ENCODE measurements at regions not wholly inside any gene's neighbourhood (a gene's known extent, or its start where the extent isn't known, plus 50 kb on each side); places are given as distances from the start of the nearest gene placed in this dataset.

DNA sequence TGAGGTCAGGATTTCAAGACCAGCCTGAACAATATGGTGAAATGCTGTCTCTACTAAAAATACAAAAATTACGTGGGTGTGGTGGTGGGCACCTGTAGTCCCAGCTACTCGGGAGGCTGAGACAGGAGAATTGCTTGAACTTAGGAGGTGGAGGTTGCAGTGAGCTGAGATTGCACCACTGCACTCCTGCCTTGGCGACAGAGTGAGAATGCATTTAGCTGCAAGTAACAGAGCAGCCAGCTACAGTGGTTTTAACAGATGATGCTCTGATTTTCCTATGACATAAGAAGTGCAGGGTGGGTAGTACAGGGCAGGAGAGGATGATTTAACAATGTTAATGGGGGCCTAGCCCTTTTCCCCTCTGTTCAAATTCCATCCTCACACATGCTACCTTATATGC is 267.9 kb downstream of the RPLP1 start:
- H3K36me3 ChIP-seq, result no peaks in the 10 kb centered on the region
- H3K4me3 ChIP-seq, result no peak overlapping the region
- TF ChIP-seq, protein P1, sequence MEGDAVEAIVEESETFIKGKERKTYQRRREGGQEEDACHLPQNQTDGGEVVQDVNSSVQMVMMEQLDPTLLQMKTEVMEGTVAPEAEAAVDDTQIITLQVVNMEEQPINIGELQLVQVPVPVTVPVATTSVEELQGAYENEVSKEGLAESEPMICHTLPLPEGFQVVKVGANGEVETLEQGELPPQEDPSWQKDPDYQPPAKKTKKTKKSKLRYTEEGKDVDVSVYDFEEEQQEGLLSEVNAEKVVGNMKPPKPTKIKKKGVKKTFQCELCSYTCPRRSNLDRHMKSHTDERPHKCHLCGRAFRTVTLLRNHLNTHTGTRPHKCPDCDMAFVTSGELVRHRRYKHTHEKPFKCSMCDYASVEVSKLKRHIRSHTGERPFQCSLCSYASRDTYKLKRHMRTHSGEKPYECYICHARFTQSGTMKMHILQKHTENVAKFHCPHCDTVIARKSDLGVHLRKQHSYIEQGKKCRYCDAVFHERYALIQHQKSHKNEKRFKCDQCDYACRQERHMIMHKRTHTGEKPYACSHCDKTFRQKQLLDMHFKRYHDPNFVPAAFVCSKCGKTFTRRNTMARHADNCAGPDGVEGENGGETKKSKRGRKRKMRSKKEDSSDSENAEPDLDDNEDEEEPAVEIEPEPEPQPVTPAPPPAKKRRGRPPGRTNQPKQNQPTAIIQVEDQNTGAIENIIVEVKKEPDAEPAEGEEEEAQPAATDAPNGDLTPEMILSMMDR (IDR thresholded peaks at IDR 0.05), result no peak
- H3K27me3 ChIP-seq, result no peaks in the 10 kb centered on the region
- no peaks in the 10 kb centered on the region for H3K9me3 ChIP-seq
- intact Hi-C loops (cut with DNase I; ENCODE audit: low total_unique reads), result loop anchor here (10.0 kb wide), 2 partner anchors 644 to 764 kb away; no protein-coding TSS in a partner anchor
- no peaks in the 10 kb centered on the region for H3K4me1 ChIP-seq
- DNase-seq, result no peak
- H3K27ac ChIP-seq, result no peak overlapping the region

DNA sequence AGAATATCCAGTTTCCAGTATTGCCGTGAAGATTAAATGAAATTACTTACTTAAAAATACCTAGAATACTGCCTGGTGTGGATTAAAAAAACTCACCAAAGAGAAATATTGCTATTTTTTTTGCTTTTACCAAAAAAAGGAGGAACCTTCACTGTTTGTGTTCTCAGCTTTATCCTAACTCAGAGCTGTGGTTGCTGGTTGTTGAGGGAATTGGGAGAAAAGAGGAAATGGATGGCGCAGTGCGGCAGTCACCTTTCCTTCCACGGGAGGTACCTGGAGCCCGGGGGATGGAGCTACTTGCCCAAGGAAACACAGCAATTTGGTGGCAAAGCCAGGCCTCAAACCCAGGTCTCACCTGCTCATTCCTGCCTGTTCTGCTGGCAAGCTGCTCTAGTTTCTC is 270.3 kb downstream of the RPLP1 start:
- H3K4me3 ChIP-seq, result no peak overlapping the region
- no peak overlapping the region for H3K27ac ChIP-seq
- intact Hi-C loops (cut with DNase I; ENCODE audit: low total_unique reads), result loop anchor here (10.0 kb wide), 2 partner anchors 642 to 762 kb away; no protein-coding TSS in a partner anchor
- no peaks in the 10 kb centered on the region for H3K36me3 ChIP-seq
- no peaks in the 10 kb centered on the region for H3K27me3 ChIP-seq
- TF ChIP-seq, protein P1 (IDR thresholded peaks at IDR 0.05), result no peak
- no peak for DNase-seq
- H3K4me1 ChIP-seq, result no peaks in the 10 kb centered on the region
- H3K9me3 ChIP-seq, result no peaks in the 10 kb centered on the region

DNA sequence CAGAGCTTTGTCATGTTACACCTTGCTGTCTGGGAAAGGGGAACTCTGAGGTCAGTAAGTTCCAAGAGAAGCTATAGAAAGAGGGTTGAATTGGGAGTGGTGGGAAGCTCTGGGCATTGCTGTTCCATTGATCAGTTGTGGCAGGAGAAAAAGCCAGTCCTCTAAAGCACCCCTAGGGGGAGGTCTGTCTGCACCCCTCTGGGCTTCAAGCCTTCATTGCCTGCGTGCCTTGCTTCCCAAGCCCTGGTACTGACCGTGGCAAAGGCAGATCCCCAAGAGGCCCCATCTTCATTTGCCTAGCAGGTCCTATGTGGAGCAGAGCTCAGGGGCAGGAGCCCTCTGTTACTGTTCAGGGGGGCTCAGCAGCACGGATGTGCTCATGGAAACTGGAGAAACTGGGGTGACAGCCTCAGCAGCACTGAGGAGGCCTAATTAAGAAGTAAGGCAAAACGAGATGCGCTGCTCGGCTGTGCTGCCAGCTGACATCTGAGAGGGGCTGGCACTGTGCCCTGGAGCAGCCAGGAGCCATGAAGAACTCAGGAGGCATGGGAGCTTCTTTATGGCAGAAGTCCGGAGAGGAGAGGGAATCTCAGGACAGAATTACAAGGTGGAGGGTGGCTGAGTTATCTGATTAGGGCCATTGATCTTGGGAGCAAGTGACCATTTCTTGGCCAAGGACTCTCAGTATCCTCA is 270.9 kb downstream of the RPLP1 start:
- no peaks in the 10 kb centered on the region for H3K36me3 ChIP-seq
- no peaks in the 10 kb centered on the region for H3K27me3 ChIP-seq
- intact Hi-C loops (cut with DNase I; ENCODE audit: low total_unique reads), result loop anchor here (10.0 kb wide), 2 partner anchors 641 to 761 kb away; no protein-coding TSS in a partner anchor
- H3K9me3 ChIP-seq, result no peaks in the 10 kb centered on the region
- no peaks in the 10 kb centered on the region for H3K4me1 ChIP-seq
- H3K4me3 ChIP-seq, result no peak overlapping the region
- no peak overlapping the region for H3K27ac ChIP-seq
- TF ChIP-seq, protein P1 (IDR thresholded peaks at IDR 0.05), result no peak
- no peak for DNase-seq

DNA sequence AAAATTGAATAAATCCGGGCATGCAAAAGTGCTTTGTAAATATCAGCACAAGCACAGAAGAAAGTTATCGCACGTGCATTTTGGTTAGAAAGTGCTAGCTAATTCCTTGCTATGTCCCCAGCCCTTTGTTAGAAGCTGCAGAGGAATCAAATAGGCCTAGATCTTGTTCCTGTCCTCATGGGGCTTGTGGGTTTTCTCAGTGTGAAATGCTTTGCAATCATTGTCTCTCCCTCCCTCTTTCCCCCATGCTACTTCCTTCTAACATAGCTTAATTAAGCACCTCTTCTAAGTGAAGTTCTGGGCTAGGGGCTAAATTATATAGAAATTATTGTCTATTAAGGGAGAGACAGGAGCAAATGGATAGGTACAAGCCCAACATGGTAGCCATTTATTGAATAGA is 271.7 kb downstream of the RPLP1 start:
- DNase-seq, result no peak
- intact Hi-C loops (cut with DNase I; ENCODE audit: low total_unique reads), result loop anchor here (10.0 kb wide), 2 partner anchors 640 to 760 kb away; no protein-coding TSS in a partner anchor
- H3K4me1 ChIP-seq, result no peaks in the 10 kb centered on the region
- H3K36me3 ChIP-seq, result no peaks in the 10 kb centered on the region
- TF ChIP-seq, protein P1 (IDR thresholded peaks at IDR 0.05), result no peak
- no peaks in the 10 kb centered on the region for H3K27me3 ChIP-seq
- no peak overlapping the region for H3K27ac ChIP-seq
- no peaks in the 10 kb centered on the region for H3K9me3 ChIP-seq
- no peak overlapping the region for H3K4me3 ChIP-seq

DNA sequence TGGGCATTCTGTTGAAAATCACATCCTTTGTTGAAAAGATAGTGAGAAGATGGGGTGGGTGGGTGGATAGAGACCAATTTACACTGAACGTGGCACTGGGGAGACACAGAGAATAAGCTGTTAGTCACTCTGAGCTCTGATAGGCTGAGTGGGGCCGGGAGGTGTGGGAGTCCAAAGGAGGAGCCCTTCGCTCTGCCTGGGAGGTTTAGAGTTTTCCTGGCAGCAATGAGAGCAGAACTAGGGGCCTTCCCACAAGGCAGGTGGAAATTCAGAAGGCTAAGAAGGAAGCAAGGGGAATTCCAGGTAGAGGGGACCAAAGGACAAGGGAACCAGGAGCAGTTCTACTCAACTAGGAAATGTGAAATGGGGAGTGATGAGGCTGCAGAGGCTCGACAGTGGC is 272.7 kb downstream of the RPLP1 start:
- intact Hi-C loops (cut with DNase I; ENCODE audit: low total_unique reads), result loop anchor here (10.0 kb wide), 2 partner anchors 640 to 760 kb away; no protein-coding TSS in a partner anchor
- H3K9me3 ChIP-seq, result no peaks in the 10 kb centered on the region
- no peak overlapping the region for H3K27ac ChIP-seq
- H3K36me3 ChIP-seq, result no peaks in the 10 kb centered on the region
- H3K4me3 ChIP-seq, result no peak overlapping the region
- no peaks in the 10 kb centered on the region for H3K27me3 ChIP-seq
- DNase-seq, result no peak
- no peaks in the 10 kb centered on the region for H3K4me1 ChIP-seq
- TF ChIP-seq, protein P1 (IDR thresholded peaks at IDR 0.05), result no peak
